Esophagus squamous epithelium (tissue), 5 donors: ENCODE measurements at regions not wholly inside any gene's neighbourhood (a gene's known extent, or its start where the extent isn't known, plus 50 kb on each side); places are given as distances from the start of the nearest gene placed in this dataset.
"Not testable (repeated sequence)": the region's sequence is repeated elsewhere in the genome, so short reads cannot be mapped to it uniquely, and the experiment has no call there.

Experiments used
- DNase-seq: peaks from one replicate; lab custom pipeline; 2025; lab: John Stamatoyannopoulos, UW
- H3K27ac ChIP-seq, 4 donors: fragments of 200-600 bp; sonication (generic); one replicate each; pipeline ENCODE4 v1.5.1; 2016 to 2019; ENCODE audit warnings: mild to moderate bottlenecking in 1 of 4
- H3K27me3 ChIP-seq, 4 donors: fragments of 200-600 bp; sonication (generic); 1 replicate in 3 of 4; 2 replicates in 1 of 4; pipeline versions ENCODE4 v1.5.1 to v1.6.0; 2017 to 2021; ENCODE audit warnings: antibody characterized with exemption in 1 of 4
- H3K36me3 ChIP-seq, 3 donors: fragments of 200-600 bp; sonication (generic); one replicate each; pipeline ENCODE4 v1.5.1; 2016 to 2019
- H3K4me1 ChIP-seq, 3 donors: fragments of 200-600 bp; sonication (generic); one replicate each; pipeline ENCODE4 v1.5.1; 2017 to 2019
- H3K4me3 ChIP-seq, 4 donors: fragments of 200-600 bp; sonication (generic); 1 replicate in 3 of 4; 2 replicates in 1 of 4; pipeline ENCODE4 v1.5.1; 2016 to 2019; ENCODE audit warnings: mild to moderate bottlenecking in 2 of 4, moderate library complexity in 1 of 4
- H3K9me3 ChIP-seq, 3 donors: fragments of 200-600 bp; sonication (generic); one replicate each; pipeline ENCODE4 v1.5.1; 2016 to 2019
- POLR2A ChIP-seq, 4 donors: fragments of 450-650 bp; IDR thresholded peaks; one replicate each; pipeline ENCODE4 v1.6.1; 2017; ENCODE audit warnings: antibody characterized with exemption in 4 of 4, mild to moderate bottlenecking in 4 of 4, moderate library complexity in 3 of 4
- WGBS, 2 donors: methylation state at CpG; one replicate each; pipeline ENCODE4 v1.1.5; 2018; 5-methylcytosine and 5-hydroxymethylcytosine counted together
- intact Hi-C: fragments of 100-400 bp; cut with DNase I; formaldehyde crosslinking; loops from one replicate; pipeline ENCODE4 v1.15.0; 2022
- TF ChIP-seq, protein P1 (sequence below), 6 experiments: fragments of 450-650 bp in 4 of 6; fragments of 200-600 bp in 2 of 6; sonication (generic) in 2 of 6; IDR thresholded peaks; one replicate each; pipeline ENCODE4 v1.5.1; 2016 to 2019; ENCODE audit warnings: antibody characterized with exemption in 6 of 6, mild to moderate bottlenecking in 4 of 6, moderate library complexity in 4 of 6
- donor health status: DM: yes; HTN: yes; CAD: no.

DNA sequence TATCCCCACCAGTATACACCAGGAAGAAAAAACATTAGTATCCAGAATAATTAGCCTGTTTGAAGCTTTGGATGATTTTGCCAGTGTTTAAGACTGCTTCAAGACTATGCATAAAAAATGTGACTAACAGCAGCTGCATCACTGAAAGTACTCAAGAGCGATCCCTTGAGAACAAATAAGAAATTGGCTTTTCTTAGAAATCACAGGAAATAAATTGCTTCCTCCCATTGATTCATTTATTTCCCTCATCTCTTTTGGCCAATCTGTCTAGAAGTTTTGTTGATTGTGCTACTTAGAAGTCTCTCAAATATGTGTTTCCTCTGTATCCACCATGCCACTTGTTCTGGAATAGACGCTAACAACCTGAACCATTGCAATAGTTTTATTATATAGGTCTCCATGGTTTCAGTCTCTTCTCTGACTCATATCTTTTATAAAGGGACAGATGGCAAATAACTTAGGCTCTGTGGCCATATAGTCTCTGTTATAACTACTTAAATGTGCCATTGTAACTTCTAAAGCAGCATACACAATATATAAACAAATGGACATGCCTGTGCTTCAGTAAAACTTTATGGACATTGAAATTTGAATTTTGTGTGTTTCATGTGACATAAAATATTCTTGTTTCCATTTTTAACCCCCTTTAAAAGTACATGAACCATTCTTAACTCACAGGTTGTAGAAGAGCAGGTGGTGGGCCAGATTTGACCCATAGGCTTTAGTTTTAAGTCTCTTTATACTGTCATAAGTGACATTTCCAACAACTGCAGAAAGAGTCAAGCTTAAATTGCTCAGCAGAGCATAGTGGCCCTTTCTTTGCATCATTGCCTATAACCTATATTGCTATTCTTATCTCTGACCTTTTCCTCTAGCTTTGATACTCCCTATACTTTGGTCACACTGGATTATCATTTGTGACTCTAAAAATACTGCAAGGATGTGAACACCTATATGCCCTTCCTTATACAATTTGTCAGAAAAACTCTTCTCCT, 123.9 kb downstream of the MC4R start:
- Histone ChIP-seq H3K36me3 (no peaks in the 10 kb centered on the region), H3K27ac (no peak overlapping the region), H3K9me3 (no peaks in the 10 kb centered on the region), H3K4me1 (no peaks in the 10 kb centered on the region), H3K4me3 (no peak overlapping the region), H3K27me3 (no peaks in the 10 kb centered on the region)
- intact Hi-C loops, result no loop called here
- no peak for TF ChIP-seq POLR2A (IDR thresholded peaks at IDR 0.05)
- TF ChIP-seq, protein P1, sequence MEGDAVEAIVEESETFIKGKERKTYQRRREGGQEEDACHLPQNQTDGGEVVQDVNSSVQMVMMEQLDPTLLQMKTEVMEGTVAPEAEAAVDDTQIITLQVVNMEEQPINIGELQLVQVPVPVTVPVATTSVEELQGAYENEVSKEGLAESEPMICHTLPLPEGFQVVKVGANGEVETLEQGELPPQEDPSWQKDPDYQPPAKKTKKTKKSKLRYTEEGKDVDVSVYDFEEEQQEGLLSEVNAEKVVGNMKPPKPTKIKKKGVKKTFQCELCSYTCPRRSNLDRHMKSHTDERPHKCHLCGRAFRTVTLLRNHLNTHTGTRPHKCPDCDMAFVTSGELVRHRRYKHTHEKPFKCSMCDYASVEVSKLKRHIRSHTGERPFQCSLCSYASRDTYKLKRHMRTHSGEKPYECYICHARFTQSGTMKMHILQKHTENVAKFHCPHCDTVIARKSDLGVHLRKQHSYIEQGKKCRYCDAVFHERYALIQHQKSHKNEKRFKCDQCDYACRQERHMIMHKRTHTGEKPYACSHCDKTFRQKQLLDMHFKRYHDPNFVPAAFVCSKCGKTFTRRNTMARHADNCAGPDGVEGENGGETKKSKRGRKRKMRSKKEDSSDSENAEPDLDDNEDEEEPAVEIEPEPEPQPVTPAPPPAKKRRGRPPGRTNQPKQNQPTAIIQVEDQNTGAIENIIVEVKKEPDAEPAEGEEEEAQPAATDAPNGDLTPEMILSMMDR (IDR thresholded peaks at IDR 0.05), result no peak
- 77 to 93% methylated on average over 2 of the region's 2 CpGs for WGBS, 2 donors
- DNase-seq, result no peak

DNA sequence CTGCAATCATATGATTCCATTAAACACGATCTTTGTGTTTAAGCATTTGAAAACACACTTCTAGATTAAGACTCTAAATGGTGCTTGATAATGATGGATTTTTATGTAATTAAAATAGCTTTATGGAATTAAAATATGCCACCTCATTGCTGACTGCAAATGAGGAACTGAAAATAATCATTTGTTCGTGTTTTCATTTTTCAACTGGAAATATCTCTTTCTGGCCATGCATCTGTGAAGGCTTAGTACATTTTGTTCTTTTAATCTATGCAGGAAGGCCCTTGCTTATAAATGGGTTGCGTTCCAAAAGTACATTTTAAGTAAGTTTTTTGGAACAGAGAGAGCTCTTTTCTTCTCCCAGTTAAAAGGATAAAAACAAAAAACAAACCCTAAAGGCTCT, 125.5 kb downstream of the MC4R start:
- Histone ChIP-seq H3K36me3 (no peaks in the 10 kb centered on the region), H3K9me3 (no peaks in the 10 kb centered on the region), H3K27me3 (no peaks in the 10 kb centered on the region), H3K4me1 (no peaks in the 10 kb centered on the region), H3K4me3 (no peak overlapping the region), H3K27ac (no peak overlapping the region)
- WGBS, 2 donors, result 13 to 16% methylated on average over 3 of the region's 3 CpGs
- intact Hi-C loops, result no loop called here
- no peak for DNase-seq
- TF ChIP-seq POLR2A (IDR thresholded peaks at IDR 0.05), result no peak
- TF ChIP-seq, protein P1 (IDR thresholded peaks at IDR 0.05), result no peak

GRCh38 chr18:60246606-60247005, 126.0 kb downstream of the MC4R start:
- no peaks in the 10 kb centered on the region for H3K36me3 ChIP-seq
- WGBS, 2 donors, result 50 to 61% methylated on average over 1 of the region's 1 CpG
- H3K27me3 ChIP-seq, result no peaks in the 10 kb centered on the region
- no peaks in the 10 kb centered on the region for H3K9me3 ChIP-seq
- no peak overlapping the region for H3K27ac ChIP-seq
- H3K4me1 ChIP-seq, result no peaks in the 10 kb centered on the region
- DNase-seq, result no peak
- TF ChIP-seq POLR2A (IDR thresholded peaks at IDR 0.05), result no peak
- TF ChIP-seq, protein P1 (IDR thresholded peaks at IDR 0.05), result no peak
- no peak overlapping the region for H3K4me3 ChIP-seq
- intact Hi-C loops, result no loop called here

DNA sequence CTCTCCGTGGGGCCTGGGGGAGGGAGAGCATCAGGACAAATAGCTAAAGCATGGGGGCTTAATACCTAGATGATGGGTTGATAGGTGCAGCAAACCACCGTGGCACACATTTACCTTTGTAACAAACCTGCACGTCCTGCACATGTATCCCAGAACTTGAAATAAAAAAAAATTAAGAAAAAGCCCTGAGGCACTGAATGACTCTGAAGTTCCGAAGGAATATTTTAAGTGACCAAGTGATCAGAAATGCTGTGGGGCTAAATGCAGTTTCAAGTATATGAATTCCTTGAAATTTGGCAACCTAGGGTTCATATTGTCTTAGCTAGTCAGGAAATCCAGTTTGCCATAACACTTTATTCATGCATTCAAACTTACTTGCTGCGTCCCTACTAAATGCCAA, 127.5 kb downstream of the MC4R start:
- Histone ChIP-seq H3K4me1 (no peaks in the 10 kb centered on the region), H3K4me3 (no peak overlapping the region), H3K9me3 (no peaks in the 10 kb centered on the region), H3K27me3 (no peaks in the 10 kb centered on the region), H3K36me3 (no peaks in the 10 kb centered on the region), H3K27ac (no peak overlapping the region)
- DNase-seq, result no peak
- intact Hi-C loops, result no loop called here
- TF ChIP-seq POLR2A (IDR thresholded peaks at IDR 0.05), result no peak
- TF ChIP-seq, protein P1 (IDR thresholded peaks at IDR 0.05), result no peak
- WGBS, 2 donors, result 82 to 86% methylated on average over 5 of the region's 5 CpGs

DNA sequence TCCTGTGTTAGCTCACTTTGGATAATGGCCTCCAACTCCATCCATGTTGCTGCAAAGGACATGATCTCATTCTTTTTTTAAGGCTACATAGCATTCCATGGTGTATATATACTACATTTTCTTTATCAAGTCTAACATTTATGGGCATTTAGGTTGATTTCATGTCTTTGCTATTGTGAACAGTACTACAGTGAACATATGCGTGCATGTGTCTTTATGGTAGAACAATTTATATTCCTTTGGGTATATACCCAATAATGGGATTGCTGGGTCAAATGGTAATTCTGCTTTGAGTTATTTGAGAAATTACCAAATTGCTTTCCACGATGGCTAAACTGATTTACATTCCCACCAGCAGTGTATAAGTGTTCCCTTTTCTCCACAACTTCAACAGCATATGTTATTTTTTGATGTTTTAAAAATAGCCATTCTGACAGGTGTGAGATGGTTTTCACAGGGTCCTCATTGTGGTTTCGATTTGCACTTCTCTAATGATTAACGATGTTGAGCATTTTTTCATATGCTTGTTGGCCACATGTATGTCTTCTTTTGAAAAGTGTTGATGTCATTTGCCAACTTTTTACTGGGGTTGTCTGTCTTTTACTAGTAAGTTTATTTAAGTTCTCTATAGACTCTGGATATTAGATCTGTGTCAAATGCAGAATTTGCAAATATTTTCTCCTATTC, 133.4 kb downstream of the MC4R start:
- intact Hi-C loops, H3K4me3 ChIP-seq, H3K27me3 ChIP-seq, H3K4me1 ChIP-seq, H3K27ac ChIP-seq, H3K36me3 ChIP-seq, H3K9me3 ChIP-seq, DNase-seq: not testable (repeated sequence)
- WGBS, 2 donors, result 55 to 71% methylated on average over 4 of the region's 4 CpGs
